Liver (tissue), 8 donors: ENCODE measurements at regions not wholly inside any gene's neighbourhood (a gene's known extent, or its start where the extent isn't known, plus 50 kb on each side); places are given as distances from the start of the nearest gene placed in this dataset.

ENCODE experiments used
- DNase-seq: peaks from one replicate; pipeline ENCODE4 v3.0.0-alpha.2; 2017; ENCODE audit warnings: low spot score
- H3K27ac ChIP-seq, 2 donors: one replicate each; pipeline ENCODE4 v1.7.0; 2013; ENCODE audit warnings: inconsistent platforms in 2 of 2, low read length in 2 of 2, control low read depth in 1 of 2, low read depth in 1 of 2, mild to moderate bottlenecking in 1 of 2
- H3K27me3 ChIP-seq, 4 donors: one replicate each; pipeline versions ENCODE4 v1.6.1 to v1.7.0; 2013; ENCODE audit warnings: low read length in 3 of 4, inconsistent platforms in 1 of 4, mild to moderate bottlenecking in 1 of 4, moderate library complexity in 1 of 4; ENCODE audit not compliant: control insufficient read depth in 4 of 4, insufficient read depth in 4 of 4
- H3K36me3 ChIP-seq, 4 donors: one replicate each; pipeline versions ENCODE4 v1.6.1 to v1.7.0; 2013; ENCODE audit warnings: low read length in 3 of 4, mild to moderate bottlenecking in 3 of 4, low read depth in 1 of 4, moderate library complexity in 1 of 4; ENCODE audit not compliant: control insufficient read depth in 4 of 4, insufficient read depth in 3 of 4
- H3K4me1 ChIP-seq, 4 donors: one replicate each; pipeline versions ENCODE4 v1.6.1 to v1.7.0; 2013; ENCODE audit warnings: low read length in 3 of 4, mild to moderate bottlenecking in 3 of 4, moderate library complexity in 1 of 4; ENCODE audit not compliant: control insufficient read depth in 4 of 4, insufficient read depth in 4 of 4
- H3K4me3 ChIP-seq, 3 donors: one replicate each; pipeline versions ENCODE4 v1.6.1 to v1.7.0; 2013; ENCODE audit warnings: low read length in 3 of 3, control low read depth in 1 of 3, low read depth in 1 of 3, mild to moderate bottlenecking in 1 of 3
- H3K9ac ChIP-seq, 2 donors: one replicate each; pipeline ENCODE4 v1.7.0; 2013; ENCODE audit warnings: low read length in 2 of 2, mild to moderate bottlenecking in 2 of 2, moderate library complexity in 2 of 2, control low read depth in 1 of 2, low read depth in 1 of 2
- H3K9me3 ChIP-seq, 4 donors: one replicate each; pipeline versions ENCODE4 v1.6.1 to v1.7.0; 2013; ENCODE audit warnings: low read length in 3 of 4; ENCODE audit not compliant: control insufficient read depth in 4 of 4
- EGR1 ChIP-seq, 2 donors: IDR thresholded peaks; 2 replicates each; pipeline ENCODE4 v1.6.1; 2016 to 2018; ENCODE audit warnings: antibody characterized with exemption in 2 of 2, low read depth in 2 of 2
- FOXA1 ChIP-seq: IDR thresholded peaks from 2 replicates; pipeline ENCODE4 v1.6.1; 2016; ENCODE audit warnings: antibody characterized with exemption
- FOXA2 ChIP-seq: IDR thresholded peaks from 2 replicates; pipeline ENCODE4 v1.6.1; 2016; ENCODE audit warnings: antibody characterized with exemption
- GABPA ChIP-seq, 2 donors: IDR thresholded peaks in 1 of 2; conservative IDR thresholded peaks in 1 of 2; 2 replicates each; pipeline ENCODE4 v1.6.1; 2016; ENCODE audit warnings: antibody characterized with exemption in 2 of 2, mild to moderate bottlenecking in 1 of 2, moderate library complexity in 1 of 2
- HNF4A ChIP-seq, 2 donors: conservative IDR thresholded peaks; 2 replicates each; pipeline ENCODE4 v1.6.1; 2016; ENCODE audit warnings: antibody characterized with exemption in 2 of 2, mild to moderate bottlenecking in 2 of 2
- JUND ChIP-seq, 2 donors: IDR thresholded peaks; 2 replicates each; pipeline ENCODE4 v1.6.1; 2016; ENCODE audit warnings: antibody characterized with exemption in 2 of 2
- RAD21 ChIP-seq, 2 donors: IDR thresholded peaks; 2 replicates each; pipeline ENCODE4 v1.6.1; 2016; ENCODE audit warnings: antibody characterized with exemption in 2 of 2, mild to moderate bottlenecking in 2 of 2
- SP1 ChIP-seq: IDR thresholded peaks from 2 replicates; pipeline ENCODE4 v1.6.1; 2018; ENCODE audit warnings: antibody characterized with exemption, mild to moderate bottlenecking
- YY1 ChIP-seq: IDR thresholded peaks from 2 replicates; pipeline ENCODE4 v1.6.1; 2016; ENCODE audit warnings: antibody characterized with exemption, mild to moderate bottlenecking
- WGBS: extraction: QIAGEN DNeasy Blood & Tissue Kit; methylation state at CpG from one replicate; pipeline ENCODE4 v1.1.7; 2013; 5-methylcytosine and 5-hydroxymethylcytosine counted together
- TF ChIP-seq, protein P1 (sequence below): fragments of 150-350 bp; IDR thresholded peaks from 2 replicates; pipeline ENCODE4 v1.5.1; 2017; ENCODE audit warnings: improper control_type of control experiment, low read depth, low read length; ENCODE audit not compliant: missing input control
- TF ChIP-seq, protein P2 (sequence below): IDR thresholded peaks from 2 replicates; pipeline ENCODE4 v1.6.1; 2016; ENCODE audit warnings: antibody characterized with exemption
- TF ChIP-seq, protein P3 (sequence below): IDR thresholded peaks from 2 replicates; pipeline ENCODE4 v1.6.1; 2016; ENCODE audit warnings: antibody characterized with exemption
- TF ChIP-seq, protein P4 (sequence below): IDR thresholded peaks from 2 replicates; pipeline ENCODE4 v1.6.1; 2016; ENCODE audit warnings: antibody characterized with exemption, mild to moderate bottlenecking
- donor health status: healthy.
- donor health status: healthy.
- donor health status: healthy.
- donor health status: healthy.
- donor health status: healthy.

DNA sequence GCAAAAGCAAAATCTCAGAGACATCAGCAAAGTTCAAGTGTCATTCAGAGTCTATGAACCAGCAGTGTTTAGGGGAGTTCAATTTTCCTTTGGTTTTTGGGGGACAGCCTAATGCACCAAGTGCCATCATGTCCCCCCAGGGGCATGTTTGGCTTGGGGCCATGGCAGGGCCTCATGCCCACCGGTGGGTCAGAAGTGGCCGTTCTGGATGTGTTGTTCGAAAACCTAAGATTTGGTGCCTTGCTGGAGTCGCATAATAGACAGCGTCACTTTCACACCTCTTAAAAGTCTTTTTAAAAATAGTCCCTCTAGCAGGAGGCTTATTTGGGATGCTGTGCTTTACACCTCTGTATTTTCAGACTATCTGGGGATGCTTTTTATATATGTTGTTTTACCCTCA, 250.1 kb downstream of the ZNF536 start:
- no peak overlapping the region for H3K4me3 ChIP-seq
- peaks cover 0 to 3% (median 1%) of the 10 kb centered on the region in 4 donors for H3K27me3 ChIP-seq
- no peak overlapping the region for H3K27ac ChIP-seq
- H3K9ac ChIP-seq = no peak overlapping the region
- no peaks in the 10 kb centered on the region for H3K36me3 ChIP-seq
- 93% methylated on average over 5 of the region's 5 CpGs for WGBS
- peaks cover 0 to 13% (median 3%) of the 10 kb centered on the region in 4 donors for H3K9me3 ChIP-seq
- TF ChIP-seq HNF4A (conservative IDR thresholded peaks at IDR 0.05) (no peak), FOXA1 (no peak), GABPA (IDR thresholded peaks at IDR 0.05 in 1 of 2, conservative IDR thresholded peaks at IDR 0.05 in 1 of 2) (no peak), RAD21 (IDR thresholded peaks at IDR 0.05) (no peak), EGR1 (IDR thresholded peaks at IDR 0.05; ENCODE audit: low read depth in 2 of 2) (no peak)
- TF ChIP-seq, protein P1, sequence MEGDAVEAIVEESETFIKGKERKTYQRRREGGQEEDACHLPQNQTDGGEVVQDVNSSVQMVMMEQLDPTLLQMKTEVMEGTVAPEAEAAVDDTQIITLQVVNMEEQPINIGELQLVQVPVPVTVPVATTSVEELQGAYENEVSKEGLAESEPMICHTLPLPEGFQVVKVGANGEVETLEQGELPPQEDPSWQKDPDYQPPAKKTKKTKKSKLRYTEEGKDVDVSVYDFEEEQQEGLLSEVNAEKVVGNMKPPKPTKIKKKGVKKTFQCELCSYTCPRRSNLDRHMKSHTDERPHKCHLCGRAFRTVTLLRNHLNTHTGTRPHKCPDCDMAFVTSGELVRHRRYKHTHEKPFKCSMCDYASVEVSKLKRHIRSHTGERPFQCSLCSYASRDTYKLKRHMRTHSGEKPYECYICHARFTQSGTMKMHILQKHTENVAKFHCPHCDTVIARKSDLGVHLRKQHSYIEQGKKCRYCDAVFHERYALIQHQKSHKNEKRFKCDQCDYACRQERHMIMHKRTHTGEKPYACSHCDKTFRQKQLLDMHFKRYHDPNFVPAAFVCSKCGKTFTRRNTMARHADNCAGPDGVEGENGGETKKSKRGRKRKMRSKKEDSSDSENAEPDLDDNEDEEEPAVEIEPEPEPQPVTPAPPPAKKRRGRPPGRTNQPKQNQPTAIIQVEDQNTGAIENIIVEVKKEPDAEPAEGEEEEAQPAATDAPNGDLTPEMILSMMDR = no peak
- DNase-seq = no peak
- no peaks in the 10 kb centered on the region for H3K4me1 ChIP-seq

DNA sequence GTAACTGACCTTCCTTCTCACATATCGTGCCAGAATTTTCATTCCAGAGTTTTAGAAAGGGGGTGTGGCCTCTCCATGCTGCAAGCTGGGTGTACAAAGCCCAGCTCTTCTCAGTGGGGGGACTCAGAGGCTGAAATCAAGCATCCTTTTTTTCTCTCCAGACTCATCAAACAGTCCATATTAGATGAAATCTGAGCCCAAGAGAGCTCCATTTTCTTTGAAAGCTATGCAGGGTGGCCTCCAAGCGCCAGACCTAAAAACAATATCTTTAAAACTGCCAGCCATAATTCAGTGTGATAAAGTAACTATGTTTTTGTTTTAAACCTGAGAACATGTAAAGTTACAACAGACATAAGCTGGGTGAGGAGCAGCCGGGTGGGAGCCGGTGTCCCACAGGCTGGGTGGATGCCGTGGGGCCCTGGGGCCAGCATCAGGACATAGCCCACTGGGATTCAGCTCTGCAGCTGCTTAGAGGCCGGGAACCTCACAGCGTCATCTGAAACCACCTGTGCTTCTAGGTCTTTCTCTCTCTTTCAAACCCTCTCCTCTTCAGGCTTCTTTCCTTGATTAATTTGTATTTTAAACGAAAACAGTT, 249.2 kb downstream of the ZNF536 start:
- Histone ChIP-seq H3K9me3 (peaks cover 0 to 13% (median 3%) of the 10 kb centered on the region in 4 donors), H3K27me3 (peaks cover 0 to 3% (median 1%) of the 10 kb centered on the region in 4 donors), H3K4me1 (no peaks in the 10 kb centered on the region), H3K27ac (no peak overlapping the region), H3K36me3 (no peaks in the 10 kb centered on the region), H3K9ac (no peak overlapping the region), H3K4me3 (no peak overlapping the region)
- 74% methylated on average over 8 of the region's 8 CpGs for WGBS
- TF ChIP-seq SP1 (no peak), YY1 (no peak), RAD21 (IDR thresholded peaks at IDR 0.05) (no peak), GABPA (IDR thresholded peaks at IDR 0.05 in 1 of 2, conservative IDR thresholded peaks at IDR 0.05 in 1 of 2) (no peak), FOXA2 (no peak), JUND (IDR thresholded peaks at IDR 0.05) (no peak)
- TF ChIP-seq, protein P1 = no peak
- TF ChIP-seq, protein P2, sequence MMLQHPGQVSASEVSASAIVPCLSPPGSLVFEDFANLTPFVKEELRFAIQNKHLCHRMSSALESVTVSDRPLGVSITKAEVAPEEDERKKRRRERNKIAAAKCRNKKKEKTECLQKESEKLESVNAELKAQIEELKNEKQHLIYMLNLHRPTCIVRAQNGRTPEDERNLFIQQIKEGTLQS = no peak
- TF ChIP-seq, protein P3, sequence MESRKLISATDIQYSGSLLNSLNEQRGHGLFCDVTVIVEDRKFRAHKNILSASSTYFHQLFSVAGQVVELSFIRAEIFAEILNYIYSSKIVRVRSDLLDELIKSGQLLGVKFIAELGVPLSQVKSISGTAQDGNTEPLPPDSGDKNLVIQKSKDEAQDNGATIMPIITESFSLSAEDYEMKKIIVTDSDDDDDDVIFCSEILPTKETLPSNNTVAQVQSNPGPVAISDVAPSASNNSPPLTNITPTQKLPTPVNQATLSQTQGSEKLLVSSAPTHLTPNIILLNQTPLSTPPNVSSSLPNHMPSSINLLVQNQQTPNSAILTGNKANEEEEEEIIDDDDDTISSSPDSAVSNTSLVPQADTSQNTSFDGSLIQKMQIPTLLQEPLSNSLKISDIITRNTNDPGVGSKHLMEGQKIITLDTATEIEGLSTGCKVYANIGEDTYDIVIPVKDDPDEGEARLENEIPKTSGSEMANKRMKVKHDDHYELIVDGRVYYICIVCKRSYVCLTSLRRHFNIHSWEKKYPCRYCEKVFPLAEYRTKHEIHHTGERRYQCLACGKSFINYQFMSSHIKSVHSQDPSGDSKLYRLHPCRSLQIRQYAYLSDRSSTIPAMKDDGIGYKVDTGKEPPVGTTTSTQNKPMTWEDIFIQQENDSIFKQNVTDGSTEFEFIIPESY = no peak
- TF ChIP-seq, protein P4, sequence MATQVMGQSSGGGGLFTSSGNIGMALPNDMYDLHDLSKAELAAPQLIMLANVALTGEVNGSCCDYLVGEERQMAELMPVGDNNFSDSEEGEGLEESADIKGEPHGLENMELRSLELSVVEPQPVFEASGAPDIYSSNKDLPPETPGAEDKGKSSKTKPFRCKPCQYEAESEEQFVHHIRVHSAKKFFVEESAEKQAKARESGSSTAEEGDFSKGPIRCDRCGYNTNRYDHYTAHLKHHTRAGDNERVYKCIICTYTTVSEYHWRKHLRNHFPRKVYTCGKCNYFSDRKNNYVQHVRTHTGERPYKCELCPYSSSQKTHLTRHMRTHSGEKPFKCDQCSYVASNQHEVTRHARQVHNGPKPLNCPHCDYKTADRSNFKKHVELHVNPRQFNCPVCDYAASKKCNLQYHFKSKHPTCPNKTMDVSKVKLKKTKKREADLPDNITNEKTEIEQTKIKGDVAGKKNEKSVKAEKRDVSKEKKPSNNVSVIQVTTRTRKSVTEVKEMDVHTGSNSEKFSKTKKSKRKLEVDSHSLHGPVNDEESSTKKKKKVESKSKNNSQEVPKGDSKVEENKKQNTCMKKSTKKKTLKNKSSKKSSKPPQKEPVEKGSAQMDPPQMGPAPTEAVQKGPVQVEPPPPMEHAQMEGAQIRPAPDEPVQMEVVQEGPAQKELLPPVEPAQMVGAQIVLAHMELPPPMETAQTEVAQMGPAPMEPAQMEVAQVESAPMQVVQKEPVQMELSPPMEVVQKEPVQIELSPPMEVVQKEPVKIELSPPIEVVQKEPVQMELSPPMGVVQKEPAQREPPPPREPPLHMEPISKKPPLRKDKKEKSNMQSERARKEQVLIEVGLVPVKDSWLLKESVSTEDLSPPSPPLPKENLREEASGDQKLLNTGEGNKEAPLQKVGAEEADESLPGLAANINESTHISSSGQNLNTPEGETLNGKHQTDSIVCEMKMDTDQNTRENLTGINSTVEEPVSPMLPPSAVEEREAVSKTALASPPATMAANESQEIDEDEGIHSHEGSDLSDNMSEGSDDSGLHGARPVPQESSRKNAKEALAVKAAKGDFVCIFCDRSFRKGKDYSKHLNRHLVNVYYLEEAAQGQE = no peak
- no peak for DNase-seq
